NCI-H526 (cell line): ENCODE measurements at regions not wholly inside any gene's neighbourhood (a gene's known extent, or its start where the extent isn't known, plus 50 kb on each side); places are given as distances from the start of the nearest gene placed in this dataset.

Source experiments
- DNase-seq, 2 experiments: peaks; one replicate each; lab custom pipeline; 2025; lab: John Stamatoyannopoulos, UW

DNA sequence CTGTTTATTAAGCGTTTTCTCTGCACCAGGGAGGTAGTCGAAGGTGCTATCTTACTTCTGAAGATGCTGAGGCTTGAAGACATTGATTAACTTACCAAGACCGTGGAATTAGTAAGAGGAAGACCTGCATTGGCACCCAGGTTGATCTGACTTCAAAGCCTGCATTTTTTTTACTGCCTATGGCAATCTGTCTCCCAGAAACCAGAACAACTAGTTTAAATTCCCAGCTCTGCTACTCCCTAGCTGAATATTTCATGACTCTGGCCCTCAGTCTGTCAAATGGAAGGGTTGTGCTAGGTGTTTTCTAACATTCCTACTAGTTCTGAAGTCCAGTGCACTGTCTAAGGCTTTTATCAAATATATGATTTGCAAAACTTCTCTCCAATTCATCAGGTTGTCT lies 52.0 kb upstream of the GRAMD1B start:
- no peak for DNase-seq

- DNase-seq, result no peak
Measured at GRCh38 chr11:123377355-123377754, 52.7 kb upstream of the GRAMD1B start.

- no peak for DNase-seq
Measured at GRCh38 chr11:123375832-123376231, 54.2 kb upstream of the GRAMD1B start.

- no peak for DNase-seq
Measured at GRCh38 chr11:123374622-123374968, 55.5 kb upstream of the GRAMD1B start.

DNA sequence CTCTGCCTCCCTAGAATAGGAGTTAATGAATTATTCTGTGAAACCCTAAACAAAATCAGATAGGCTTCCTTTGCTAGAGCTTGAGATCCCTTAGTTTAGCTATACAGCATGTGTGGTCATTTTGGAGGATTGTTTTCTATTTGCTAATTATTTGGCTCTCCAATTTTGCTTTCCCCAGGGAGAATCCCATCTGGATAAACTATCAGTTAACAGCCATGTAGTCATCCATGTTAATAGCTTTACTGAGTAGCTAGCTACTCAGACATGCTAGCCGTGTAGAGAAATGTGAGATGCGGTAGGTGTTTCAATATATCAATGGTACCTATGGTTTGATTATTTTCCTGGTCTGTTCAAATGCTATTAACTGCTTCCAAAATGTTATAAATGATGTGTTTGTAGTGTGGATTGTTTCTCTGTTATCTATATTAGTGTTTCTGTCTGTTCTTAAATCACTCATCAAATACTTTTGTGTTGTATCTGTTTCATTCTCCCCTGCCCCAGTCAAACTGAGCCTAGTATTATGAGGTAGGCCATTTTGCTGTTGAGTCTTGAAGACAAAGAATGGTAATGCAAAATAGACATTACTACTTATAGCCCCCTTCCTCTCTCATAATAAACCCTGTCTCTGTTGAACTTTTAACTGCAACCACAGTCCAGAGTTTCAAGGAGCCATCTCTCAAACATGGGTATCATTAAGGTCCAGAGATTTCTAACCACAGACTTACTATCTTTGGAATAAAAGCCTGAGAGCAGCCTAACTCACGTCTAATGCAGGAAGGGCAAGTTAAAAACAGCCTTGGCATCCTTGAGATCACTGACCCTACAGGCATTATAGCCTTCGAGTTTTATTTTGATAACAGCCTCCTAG lies 56.1 kb upstream of the GRAMD1B start:
- DNase-seq, result no peak

DNA sequence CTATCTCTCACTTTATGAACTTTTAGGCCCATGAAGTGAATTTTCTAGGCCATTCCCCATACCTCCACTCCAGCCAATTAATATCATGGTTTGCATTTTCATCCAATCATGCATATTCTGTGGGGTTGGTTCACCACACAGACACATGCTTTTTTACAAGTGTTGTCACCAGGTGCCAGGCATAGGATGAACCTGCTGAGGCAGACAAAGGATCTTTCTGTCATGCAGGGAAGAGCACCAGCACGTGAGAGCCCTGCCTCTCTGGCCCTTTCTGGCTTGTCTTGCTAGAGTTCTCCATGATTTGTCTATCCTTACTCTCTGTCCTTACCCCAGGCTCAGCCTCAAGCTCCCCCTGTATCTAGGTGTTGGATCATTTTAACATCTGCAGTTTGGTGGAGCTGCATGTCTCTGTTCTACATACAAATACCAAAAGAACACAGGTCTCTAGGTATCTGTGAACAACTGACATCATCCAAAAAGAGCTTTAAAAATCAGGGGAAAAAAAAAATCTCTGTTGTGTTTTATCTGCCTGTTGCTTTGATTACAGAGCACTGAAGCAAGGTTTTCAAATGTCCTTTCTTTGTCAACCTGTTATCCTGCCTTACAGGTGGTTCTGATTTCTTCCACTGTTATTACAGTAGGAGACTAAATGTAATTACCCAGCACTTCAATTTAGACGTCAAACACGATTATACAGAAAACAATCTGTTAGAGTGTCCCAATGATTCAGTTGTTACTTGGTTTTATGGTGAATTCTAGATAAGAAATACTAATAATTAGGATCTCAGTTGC lies 58.4 kb upstream of the GRAMD1B start:
- peak; percentile 30 to 72 for DNase-seq

GRCh38 chr11:123366924-123367323 lies 63.1 kb upstream of the GRAMD1B start:
- no peak for DNase-seq

DNA sequence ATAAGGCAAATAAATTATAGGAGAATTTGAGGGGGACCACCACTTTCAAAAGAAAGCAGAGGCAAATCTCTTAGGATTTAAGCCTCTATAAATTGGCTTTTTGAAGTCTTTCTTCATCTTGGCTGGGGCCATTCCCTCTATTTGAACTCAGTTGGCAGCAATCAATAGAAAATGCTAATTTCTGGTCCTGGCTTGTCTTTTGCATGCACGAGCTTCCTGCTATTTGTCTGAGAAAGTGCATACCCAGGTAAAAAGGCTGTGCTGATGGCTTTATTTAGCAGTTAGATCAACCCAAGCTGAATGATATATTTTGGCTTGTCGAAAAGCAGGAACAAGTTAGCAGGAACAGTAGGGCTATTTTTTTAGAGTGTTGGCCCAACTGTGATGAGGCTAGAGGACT lies 64.1 kb upstream of the GRAMD1B start:
- no peak for DNase-seq

- no peak for DNase-seq
Measured at GRCh38 chr11:123364080-123364479, 66.0 kb upstream of the GRAMD1B start.

GRCh38 chr11:123363556-123363955 lies 66.5 kb upstream of the GRAMD1B start:
- no peak for DNase-seq

DNA sequence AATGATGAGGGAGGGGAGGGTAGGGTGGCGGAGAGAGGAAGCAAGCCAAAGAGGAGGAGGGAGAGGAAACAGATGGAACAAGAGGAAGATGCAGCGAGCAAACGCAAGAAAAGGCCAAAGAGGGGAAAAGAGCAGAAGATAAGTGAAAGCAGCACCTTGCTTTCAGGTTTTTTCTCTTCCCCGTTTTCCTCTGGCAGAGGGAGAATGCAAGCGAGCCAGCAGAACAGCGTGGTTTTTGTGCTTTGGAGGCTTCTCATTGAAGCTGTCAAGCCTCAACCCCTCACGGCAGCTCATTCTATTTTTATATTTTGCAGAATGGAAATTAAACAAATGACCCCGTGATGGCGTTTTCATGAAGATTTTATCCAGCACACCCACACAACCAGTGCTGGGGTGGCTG lies 67.1 kb upstream of the GRAMD1B start:
- DNase-seq, result peak; percentile 68 to 73

- DNase-seq, result no peak
Measured at GRCh38 chr11:123362186-123362585, 67.9 kb upstream of the GRAMD1B start.

GRCh38 chr11:123361110-123361509 lies 69.0 kb upstream of the GRAMD1B start:
- DNase-seq, result no peak

- no peak for DNase-seq
Measured at GRCh38 chr11:123360267-123360936, 69.7 kb upstream of the GRAMD1B start.

DNA sequence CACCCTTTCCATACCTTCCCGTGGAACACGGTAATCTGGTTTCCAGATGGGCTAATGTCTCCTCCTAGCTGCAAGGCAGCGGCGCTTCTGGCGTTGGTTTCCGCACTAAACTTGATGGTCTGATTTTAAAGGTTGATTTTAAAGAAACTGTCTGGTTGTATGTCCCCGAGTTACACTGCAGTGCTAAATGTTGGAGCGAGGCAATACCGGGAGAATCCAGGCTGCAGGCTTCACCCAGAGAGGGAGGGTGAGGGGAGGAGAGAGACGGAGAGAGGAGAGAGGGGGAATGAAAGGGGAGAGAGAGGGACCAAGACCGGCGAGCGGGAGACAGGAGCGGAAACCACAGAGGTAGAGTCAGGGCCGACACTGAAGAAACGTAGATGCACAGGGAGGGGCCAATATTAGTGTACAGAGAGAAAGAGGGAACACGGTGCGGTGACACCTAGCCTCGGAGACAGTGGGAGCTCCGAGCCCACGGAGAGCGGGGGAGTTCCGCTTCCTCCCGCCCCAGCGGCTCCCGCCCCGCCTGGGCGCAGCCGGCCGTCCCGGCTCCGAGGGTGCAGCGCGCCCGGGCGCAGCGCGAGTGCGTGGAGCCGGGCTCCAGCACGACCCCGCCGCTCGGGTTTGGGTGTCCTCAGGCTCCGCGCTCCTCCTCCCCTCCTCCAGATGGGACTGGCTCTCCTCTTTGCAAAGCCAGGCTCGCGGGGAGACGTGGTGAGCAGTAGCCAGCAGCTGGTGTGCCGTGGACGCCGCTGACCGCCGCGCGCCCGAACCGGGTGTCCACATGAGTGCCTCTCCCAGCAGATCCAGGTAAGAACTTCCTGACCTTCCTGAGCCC lies 71.9 kb upstream of the GRAMD1B start:
- DNase-seq, result peak; percentile 64 to 82

- DNase-seq, result no peak
Measured at GRCh38 chr11:123357353-123357989, 72.6 kb upstream of the GRAMD1B start.

DNA sequence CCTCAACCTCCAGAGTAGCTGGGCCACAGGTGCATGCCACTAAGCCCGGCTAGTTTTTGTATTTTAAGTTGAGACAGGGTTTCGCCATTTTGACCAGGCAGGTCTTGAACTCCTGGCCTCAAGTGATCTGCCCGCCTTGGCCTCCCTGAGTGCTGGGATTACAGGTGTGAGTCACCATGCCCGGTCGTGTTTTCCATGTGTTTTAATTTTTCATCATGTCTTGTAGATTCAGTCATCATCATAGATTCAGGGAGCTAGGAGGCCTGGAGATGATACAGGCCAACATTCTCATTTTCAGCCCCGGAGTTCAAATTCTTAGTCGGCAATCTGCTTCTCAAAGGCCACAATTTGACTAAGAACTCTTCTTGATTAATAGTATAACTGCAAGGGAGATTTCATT lies 73.5 kb upstream of the GRAMD1B start:
- no peak for DNase-seq

DNA sequence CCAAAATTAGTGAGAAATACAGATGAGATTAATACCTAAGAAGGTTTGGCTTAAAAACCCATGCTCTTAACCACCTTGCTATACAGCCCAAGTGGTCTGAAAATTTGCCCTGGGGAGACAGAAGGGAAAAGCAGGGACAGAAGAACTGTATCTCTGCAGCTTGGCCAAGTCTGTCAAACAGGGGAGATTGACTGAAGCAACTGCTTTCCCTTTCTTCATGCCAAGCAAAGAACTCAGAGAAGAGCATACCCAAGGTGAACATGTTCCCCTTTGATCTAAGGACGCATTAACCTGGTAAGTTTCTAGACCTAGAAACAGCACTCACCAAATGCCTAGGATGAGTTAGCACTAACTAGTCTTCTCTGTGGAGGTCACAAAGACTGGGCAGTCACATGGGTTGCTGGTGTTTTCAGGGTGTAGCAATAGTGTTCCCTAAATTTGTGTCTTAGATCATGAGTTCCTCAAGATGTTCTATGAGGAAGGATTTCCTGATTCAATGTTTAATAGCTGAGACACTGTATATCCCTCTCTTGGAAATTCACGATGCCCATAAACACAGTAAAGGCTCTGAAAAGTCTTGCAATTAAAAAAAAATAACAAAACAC lies 75.6 kb upstream of the GRAMD1B start:
- no peak for DNase-seq

DNA sequence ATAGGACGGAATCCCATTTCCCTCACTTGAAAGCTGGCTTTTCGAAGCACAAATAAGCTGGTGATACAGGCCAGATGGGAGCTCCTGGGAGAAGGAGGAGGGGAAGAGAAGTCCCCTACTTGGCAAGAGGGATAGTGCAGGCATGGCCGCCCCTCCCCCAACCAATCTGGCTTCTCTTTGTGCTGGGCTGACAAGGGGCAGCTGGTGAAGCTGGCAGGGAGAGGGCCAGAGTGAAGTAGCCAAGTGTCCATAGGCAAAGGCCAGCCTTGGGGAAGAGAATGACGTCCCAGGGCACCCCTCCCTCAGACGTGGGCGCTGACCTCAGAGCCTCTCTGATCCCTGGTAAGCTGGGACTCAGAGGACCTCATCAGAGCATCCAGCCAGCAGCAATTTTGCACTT lies 78.7 kb upstream of the GRAMD1B start:
- DNase-seq, result no peak

- no peak for DNase-seq
Measured at GRCh38 chr11:123349382-123349781, 80.7 kb upstream of the GRAMD1B start.

- DNase-seq, result no peak
Measured at GRCh38 chr11:123344790-123345357, 85.2 kb upstream of the GRAMD1B start.
